IMR-90 (cell line): ENCODE measurements at regions not wholly inside any gene's neighbourhood (a gene's known extent, or its start where the extent isn't known, plus 50 kb on each side); places are given as distances from the start of the nearest gene placed in this dataset.

Experiments
- ATAC-seq: fragments of 200-7000 bp; cut with Tn5 transposase; 2 replicates; pipeline ENCODE4 v1.9.1; 2020; ENCODE audit warnings: low read depth, mild to moderate bottlenecking, moderate library complexity
- BruUV-seq: library from RNA; stranded (reverse); fragments of 400-500 nt; replicated peaks from 2 replicates; lab custom pipeline; 2021; lab: Mats Ljungman, UMichigan
- CTCF ChIA-PET: fragments of 300-600 bp; formaldehyde crosslinking; extraction: SDS; loops from one replicate; lab custom pipeline; 2021; ENCODE audit warnings: antibody characterized with exemption; lab: Yijun Ruan, JAX
- POLR2A ChIA-PET: fragments of 300-600 bp; sonication (Branson Sonifier 250); formaldehyde crosslinking; loops from one replicate; lab custom pipeline; 2022; ENCODE audit warnings: antibody characterized with exemption; ENCODE audit not compliant: unreplicated experiment; lab: Charles Lee
- DNase-seq: peaks from one replicate; pipeline ENCODE4 v3.0.0; 2013
- H2AFZ ChIP-seq: replicated peaks from 2 replicates; pipeline ENCODE3; 2013; ENCODE audit warnings: low read length, mild to moderate bottlenecking; ENCODE audit not compliant: poor library complexity
- H2AK5ac ChIP-seq: 2 replicates; pipeline ENCODE4 v1.6.1; 2013; ENCODE audit warnings: low read depth, low read length, inconsistent platforms
- H2AK9ac ChIP-seq: replicated peaks from 2 replicates; pipeline ENCODE3; 2013; ENCODE audit warnings: mild to moderate bottlenecking, low read depth, low read length, moderate library complexity; ENCODE audit not compliant: poor library complexity
- H2BK120ac ChIP-seq: 2 replicates; pipeline ENCODE4 v1.6.1; 2013; ENCODE audit warnings: low read depth, low read length, inconsistent platforms
- H2BK15ac ChIP-seq: 3 replicates; pipeline ENCODE4 v1.6.1; 2013; ENCODE audit warnings: low read depth, low read length, inconsistent platforms
- H2BK20ac ChIP-seq: 2 replicates; pipeline ENCODE4 v1.6.1; 2013; ENCODE audit warnings: low read depth, mild to moderate bottlenecking, inconsistent platforms, low read length, moderate library complexity
- H2BK5ac ChIP-seq: 2 replicates; pipeline ENCODE4 v1.6.1; 2013; ENCODE audit warnings: mild to moderate bottlenecking, low read depth, low read length, inconsistent platforms; ENCODE audit not compliant: poor library complexity, severe bottlenecking
- H3K14ac ChIP-seq: replicated peaks from 2 replicates; pipeline ENCODE4 v1.6.1; 2013; ENCODE audit warnings: low read depth, low read length, inconsistent platforms
- H3K18ac ChIP-seq: 2 replicates; pipeline ENCODE4 v1.6.1; 2013; ENCODE audit warnings: low read depth, low read length, control low read depth
- H3K23ac ChIP-seq: 2 replicates; pipeline ENCODE4 v1.6.1; 2013; ENCODE audit warnings: low read depth, low read length, inconsistent platforms
- H3K27ac ChIP-seq: 2 replicates; pipeline ENCODE4 v1.5.1; 2013; ENCODE audit warnings: mild to moderate bottlenecking, control low read depth, low read length; ENCODE audit not compliant: insufficient read depth
- H3K27me3 ChIP-seq: 2 replicates; pipeline ENCODE4 v1.6.1; 2013; ENCODE audit warnings: low read length; ENCODE audit not compliant: control insufficient read depth, insufficient read depth
- H3K36me3 ChIP-seq: 2 replicates; pipeline ENCODE4 v1.6.1; 2013; ENCODE audit warnings: low read length, mixed read lengths; ENCODE audit not compliant: control insufficient read depth, insufficient read depth
- H3K4ac ChIP-seq: 2 replicates; pipeline ENCODE4 v1.6.1; 2013; ENCODE audit warnings: low read depth, low read length, inconsistent platforms
- H3K4me1 ChIP-seq: 2 replicates; pipeline ENCODE4 v1.6.1; 2013; ENCODE audit warnings: low read length, mixed read lengths; ENCODE audit not compliant: control insufficient read depth, insufficient read depth
- H3K4me2 ChIP-seq: 2 replicates; pipeline ENCODE4 v1.6.1; 2013; ENCODE audit warnings: low read depth, mild to moderate bottlenecking, control low read depth, low read length, moderate library complexity
- H3K4me3 ChIP-seq: 2 replicates; pipeline ENCODE4 v1.5.1; 2013; ENCODE audit warnings: low read depth, mild to moderate bottlenecking, control low read depth, low read length, moderate library complexity; ENCODE audit not compliant: insufficient read depth
- H3K56ac ChIP-seq: 2 replicates; pipeline ENCODE4 v1.6.1; 2013; ENCODE audit warnings: low read length, inconsistent platforms; ENCODE audit not compliant: insufficient read depth; ENCODE audit errors: extremely low read depth
- H3K79me1 ChIP-seq, 2 experiments: 2 replicates each; pipeline ENCODE4 v1.6.1; 2013; ENCODE audit warnings: low read length in 2 of 2, inconsistent platforms in 1 of 2, low read depth in 1 of 2
- H3K9ac ChIP-seq: 2 replicates; pipeline ENCODE4 v1.6.1; 2013; ENCODE audit warnings: low read depth, low read length, control low read depth
- H3K9me1 ChIP-seq: 2 replicates; pipeline ENCODE4 v1.6.1; 2013; ENCODE audit warnings: low read length, inconsistent platforms; ENCODE audit not compliant: insufficient read depth
- H3K9me3 ChIP-seq: 2 replicates; pipeline ENCODE4 v1.6.1; 2013; ENCODE audit warnings: low read length; ENCODE audit not compliant: control insufficient read depth, insufficient read depth
- H4K20me1 ChIP-seq: 2 replicates; pipeline ENCODE4 v1.6.1; 2013; ENCODE audit warnings: low read length, inconsistent platforms; ENCODE audit not compliant: insufficient read depth
- H4K5ac ChIP-seq: 2 replicates; pipeline ENCODE4 v1.6.1; 2013; ENCODE audit warnings: mild to moderate bottlenecking, low read depth, low read length, control low read depth
- H4K8ac ChIP-seq, 2 experiments: 2 replicates each; pipeline ENCODE4 v1.6.1; 2013; ENCODE audit warnings: low read depth in 2 of 2, low read length in 2 of 2, control low read depth in 1 of 2, inconsistent platforms in 1 of 2
- H4K91ac ChIP-seq: 2 replicates; pipeline ENCODE4 v1.6.1; 2013; ENCODE audit warnings: low read depth, low read length, inconsistent platforms; ENCODE audit not compliant: insufficient read depth
- BHLHE40 ChIP-seq: fragments of 150-350 bp; IDR thresholded peaks from 2 replicates; pipeline ENCODE4 v1.6.1; 2016; ENCODE audit warnings: mild to moderate bottlenecking, low read depth, low read length
- CEBPB ChIP-seq: IDR thresholded peaks from 2 replicates; pipeline ENCODE4 v1.6.1; 2012; ENCODE audit warnings: low read depth, low read length, improper control_type of control experiment
- CHD1 ChIP-seq: IDR thresholded peaks from 2 replicates; pipeline ENCODE4 v1.6.1; 2012; ENCODE audit warnings: low read depth, low read length, improper control_type of control experiment
- CTCF ChIP-seq: conservative IDR thresholded peaks from 2 replicates; pipeline ENCODE4 v1.5.1; 2012; ENCODE audit warnings: mild to moderate bottlenecking, low read depth, low read length, improper control_type of control experiment
- ELK1 ChIP-seq: fragments of 150-350 bp; IDR thresholded peaks from 2 replicates; pipeline ENCODE4 v1.6.1; 2016; ENCODE audit warnings: low read depth, mild to moderate bottlenecking, low read length, moderate library complexity, borderline replicate concordance
- FOS ChIP-seq: fragments of 150-350 bp; IDR thresholded peaks from 2 replicates; pipeline ENCODE4 v1.6.1; 2016; ENCODE audit warnings: low read depth, low read length
- MAFK ChIP-seq: IDR thresholded peaks from 2 replicates; pipeline ENCODE4 v1.6.1; 2012; ENCODE audit warnings: low read depth, low read length, improper control_type of control experiment
- MAZ ChIP-seq: IDR thresholded peaks from 2 replicates; pipeline ENCODE4 v1.6.1; 2012; ENCODE audit warnings: low read depth, mild to moderate bottlenecking, low read length, improper control_type of control experiment, moderate library complexity, borderline replicate concordance
- MXI1 ChIP-seq: IDR thresholded peaks from 2 replicates; pipeline ENCODE4 v1.6.1; 2012; ENCODE audit warnings: low read depth, mild to moderate bottlenecking, low read length, moderate library complexity, borderline replicate concordance
- NFE2L2 ChIP-seq: fragments of 150-350 bp; IDR thresholded peaks from 2 replicates; pipeline ENCODE4 v1.6.1; 2016; ENCODE audit warnings: low read depth, mild to moderate bottlenecking, low read length
- POLR2A ChIP-seq: IDR thresholded peaks from 2 replicates; pipeline ENCODE4 v1.6.1; 2012; ENCODE audit warnings: mild to moderate bottlenecking, low read depth, low read length
- RAD21 ChIP-seq: IDR thresholded peaks from 2 replicates; pipeline ENCODE4 v1.6.1; 2012; ENCODE audit warnings: low read length, improper control_type of control experiment
- RCOR1 ChIP-seq: IDR thresholded peaks from 2 replicates; pipeline ENCODE4 v1.6.1; 2012; ENCODE audit warnings: mild to moderate bottlenecking, low read length, improper control_type of control experiment; ENCODE audit not compliant: insufficient replicate concordance
- RFX5 ChIP-seq: IDR thresholded peaks from 2 replicates; pipeline ENCODE4 v1.8.0; 2012; ENCODE audit warnings: low read depth, mild to moderate bottlenecking, low read length, moderate library complexity
- SMC3 ChIP-seq: fragments of 150-350 bp; IDR thresholded peaks from 2 replicates; pipeline ENCODE4 v1.6.1; 2016; ENCODE audit warnings: low read depth, mild to moderate bottlenecking, antibody characterized with exemption, low read length, moderate library complexity
- USF2 ChIP-seq: fragments of 150-350 bp; IDR thresholded peaks from 2 replicates; pipeline ENCODE4 v1.6.1; 2017; ENCODE audit warnings: mild to moderate bottlenecking, antibody characterized with exemption, low read length, low read depth
- WGBS, 2 experiments: methylation state at CpG; one replicate each; pipeline versions ENCODE4 v1.1.5 to v1.1.7; 2013; ENCODE audit warnings: missing lambda C conversion rate in 2 of 2; ENCODE audit not compliant: insufficient read length in 1 of 2; ENCODE audit errors: extremely low coverage in 2 of 2; 5-methylcytosine and 5-hydroxymethylcytosine counted together
- dilution Hi-C: fragments of 300-500 bp; cut with HindIII; formaldehyde crosslinking; loops from one replicate; pipeline ENCODE4 v1.14.3; 2018; ENCODE audit warnings: low sequenced_read_pairs; ENCODE audit not compliant: unreplicated experiment
- in situ Hi-C: fragments of 300-500 bp; cut with MboI; formaldehyde crosslinking; loops from 3 replicates; pipeline ENCODE4 v1.14.3; 2019; ENCODE audit warnings: low sequenced_read_pairs, inconsistent platforms, mixed read lengths
- intact Hi-C: fragments of 100-400 bp; cut with micrococcal nuclease; formaldehyde crosslinking; loops from 2 replicates; pipeline ENCODE4 v1.10.0; 2022

GRCh38 chr13:53189162-53189561, 160.5 kb downstream of the OLFM4 start:
- no peak overlapping the region for H2BK120ac ChIP-seq
- no peaks in the 10 kb centered on the region for H3K9me1 ChIP-seq
- no peaks in the 10 kb centered on the region for H3K79me1 ChIP-seq
- H2BK20ac ChIP-seq, result no peak overlapping the region
- H2BK5ac ChIP-seq, result no peak overlapping the region
- H3K18ac ChIP-seq, result no peak overlapping the region
- WGBS, 2 experiments, result no CpG with 5 or more reads among the region's 1 CpG
- no peak overlapping the region for H3K56ac ChIP-seq
- H4K20me1 ChIP-seq, result no peaks in the 10 kb centered on the region
- H2AK5ac ChIP-seq, result no peak overlapping the region
- H3K9me3 ChIP-seq, result no peaks in the 10 kb centered on the region
- no peak overlapping the region for H4K8ac ChIP-seq
- ChIA-PET CTCF (interaction anchor here (1.1 kb wide), 1 partner anchor 41 kb away, joined by 3 read pairs; no protein-coding TSS in a partner anchor), POLR2A (no interaction called here)
- H3K4me1 ChIP-seq, result no peaks in the 10 kb centered on the region
- H3K4ac ChIP-seq, result no peak overlapping the region
- H2AK9ac ChIP-seq, result no peak overlapping the region
- H3K23ac ChIP-seq, result no peak overlapping the region
- H2AFZ ChIP-seq, result no peak overlapping the region
- no peak overlapping the region for H2BK15ac ChIP-seq
- H3K4me2 ChIP-seq, result no peak overlapping the region
- H3K4me3 ChIP-seq, result no peak overlapping the region
- in situ Hi-C loops (no loop called here), intact Hi-C loops (no loop called here), dilution Hi-C loops (no loop called here)
- no peak overlapping the region for H3K14ac ChIP-seq
- no peak overlapping the region for H4K5ac ChIP-seq
- TF ChIP-seq MXI1 (no peak), ELK1 (no peak), BHLHE40 (no peak), SMC3 (no peak), MAZ (no peak), CTCF (no peak), NFE2L2 (no peak), MAFK (no peak), RAD21 (no peak), USF2 (no peak), CEBPB (no peak), CHD1 (no peak), POLR2A (no peak), FOS (no peak), RFX5 (no peak), RCOR1 (no peak)
- H3K27ac ChIP-seq, result no peak overlapping the region
- no peaks in the 10 kb centered on the region for H3K27me3 ChIP-seq
- no TSS peak for BruUV-seq
- ATAC-seq (no peak), DNase-seq (no peak)
- H3K9ac ChIP-seq, result no peak overlapping the region
- no peak overlapping the region for H4K91ac ChIP-seq
- no peaks in the 10 kb centered on the region for H3K36me3 ChIP-seq
